ENCODE measurements at regions not wholly inside any gene's neighbourhood (a gene's known extent, or its start where the extent isn't known, plus 50 kb on each side); places are given as distances from the start of the nearest gene placed in this dataset.

DNA sequence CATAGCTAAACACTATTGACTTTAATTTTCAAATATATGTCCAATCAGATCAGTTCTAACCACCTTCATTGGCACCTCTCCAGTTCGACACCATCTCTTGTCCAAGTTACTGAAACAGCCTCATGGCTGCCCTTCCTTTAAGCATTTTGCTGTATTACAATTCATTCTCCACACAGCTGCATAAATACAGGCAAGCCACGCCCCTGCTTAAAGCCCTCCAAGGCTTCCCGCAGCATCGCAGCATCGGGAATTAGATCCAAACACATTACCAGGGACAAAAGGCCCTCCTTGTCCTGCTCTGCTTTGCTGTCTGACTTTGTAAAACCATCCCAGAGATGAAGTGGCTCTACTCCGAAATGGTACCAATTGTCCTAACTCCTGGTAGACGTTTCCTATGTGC lies 75.1 kb upstream of the RAI14 start:
- Mint-ChIP-seq H3K27ac (no peak overlapping the region), H3K9me3 (peaks cover 2% of the 10 kb centered on the region), H3K4me1 (ENCODE audit: low read depth) (no peaks in the 10 kb centered on the region), H3K27me3 (peaks cover 18% of the 10 kb centered on the region), H3K36me3 (ENCODE audit: low read depth) (no peaks in the 10 kb centered on the region), H3K4me3 (no peak overlapping the region)
- ATAC-seq (no peak), DNase-seq (no peak)
- ChIA-PET POLR2A (no interaction called here), CTCF (interaction anchor here (1.6 kb wide), 1 partner anchor 57 kb away, joined by 4 read pairs; no protein-coding TSS in a partner anchor)
- TF ChIP-seq, protein P1, sequence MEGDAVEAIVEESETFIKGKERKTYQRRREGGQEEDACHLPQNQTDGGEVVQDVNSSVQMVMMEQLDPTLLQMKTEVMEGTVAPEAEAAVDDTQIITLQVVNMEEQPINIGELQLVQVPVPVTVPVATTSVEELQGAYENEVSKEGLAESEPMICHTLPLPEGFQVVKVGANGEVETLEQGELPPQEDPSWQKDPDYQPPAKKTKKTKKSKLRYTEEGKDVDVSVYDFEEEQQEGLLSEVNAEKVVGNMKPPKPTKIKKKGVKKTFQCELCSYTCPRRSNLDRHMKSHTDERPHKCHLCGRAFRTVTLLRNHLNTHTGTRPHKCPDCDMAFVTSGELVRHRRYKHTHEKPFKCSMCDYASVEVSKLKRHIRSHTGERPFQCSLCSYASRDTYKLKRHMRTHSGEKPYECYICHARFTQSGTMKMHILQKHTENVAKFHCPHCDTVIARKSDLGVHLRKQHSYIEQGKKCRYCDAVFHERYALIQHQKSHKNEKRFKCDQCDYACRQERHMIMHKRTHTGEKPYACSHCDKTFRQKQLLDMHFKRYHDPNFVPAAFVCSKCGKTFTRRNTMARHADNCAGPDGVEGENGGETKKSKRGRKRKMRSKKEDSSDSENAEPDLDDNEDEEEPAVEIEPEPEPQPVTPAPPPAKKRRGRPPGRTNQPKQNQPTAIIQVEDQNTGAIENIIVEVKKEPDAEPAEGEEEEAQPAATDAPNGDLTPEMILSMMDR (IDR thresholded peaks at IDR 0.05), result no peak
- intact Hi-C loops (cut with micrococcal nuclease), result no loop called here

DNA sequence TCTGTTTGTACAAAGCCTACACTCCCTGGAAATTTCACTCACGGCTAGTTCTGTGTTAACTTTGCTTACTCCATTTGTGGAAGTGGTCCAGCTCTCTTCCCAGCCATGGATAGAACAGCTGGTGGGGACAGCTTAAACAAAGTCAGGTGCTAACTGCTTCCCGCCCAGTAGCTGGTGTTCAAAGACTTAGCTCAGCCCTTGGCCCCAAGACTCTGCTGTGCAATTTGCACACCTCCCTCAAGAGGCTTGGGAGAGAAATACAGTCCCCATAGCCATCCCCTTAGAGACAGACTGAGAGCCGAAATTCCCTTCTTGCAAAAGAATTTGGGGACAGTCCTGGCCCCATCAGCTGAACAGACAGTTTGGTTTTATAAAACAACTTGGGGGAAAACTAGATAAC lies 73.8 kb upstream of the RAI14 start:
- TF ChIP-seq, protein P1 (IDR thresholded peaks at IDR 0.05), result no peak
- ATAC-seq, result no peak
- POLR2A ChIA-PET, result no interaction called here

DNA sequence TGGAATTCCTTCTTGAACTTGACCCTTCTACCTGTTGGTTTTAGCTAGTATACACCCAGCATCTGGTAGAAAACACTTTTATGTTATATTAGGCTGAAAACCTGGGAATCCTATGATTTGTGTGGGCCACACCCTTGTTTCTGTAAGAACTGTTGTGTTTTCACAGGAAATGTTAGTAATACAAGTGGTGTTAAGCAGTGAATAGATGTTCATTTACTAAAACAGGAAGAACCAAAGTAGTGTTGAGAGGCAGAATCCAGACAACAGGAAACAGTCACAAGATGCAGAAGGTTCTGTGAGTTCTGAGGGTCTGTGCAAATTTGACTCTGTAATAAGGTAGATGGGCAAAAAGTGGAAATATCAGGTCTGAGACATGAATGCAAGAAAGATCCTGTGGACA lies 73.0 kb upstream of the RAI14 start:
- peaks cover 24% of the 10 kb centered on the region for H3K27me3 Mint-ChIP-seq
- peaks cover 2% of the 10 kb centered on the region for H3K9me3 Mint-ChIP-seq
- ChIA-PET POLR2A (no interaction called here), CTCF (no interaction called here)
- TF ChIP-seq, protein P1 (IDR thresholded peaks at IDR 0.05), result no peak
- ATAC-seq, result no peak
- H3K27ac Mint-ChIP-seq, result no peak overlapping the region
- no peak overlapping the region for H3K4me3 Mint-ChIP-seq
- intact Hi-C loops (cut with micrococcal nuclease), result no loop called here
- H3K36me3 Mint-ChIP-seq (ENCODE audit: low read depth), result no peaks in the 10 kb centered on the region
- DNase-seq, result no peak
- H3K4me1 Mint-ChIP-seq (ENCODE audit: low read depth), result no peaks in the 10 kb centered on the region

More for the DNA sequence above, 73.8 kb upstream of the RAI14 start:
- H3K27me3 Mint-ChIP-seq, result peaks cover 20% of the 10 kb centered on the region
- CTCF ChIA-PET, result interaction anchor here (0.7 kb wide), 1 partner anchor 59 kb away, joined by 3 read pairs; no protein-coding TSS in a partner anchor
- intact Hi-C loops (cut with micrococcal nuclease), result no loop called here
- H3K4me3 Mint-ChIP-seq, result no peak overlapping the region
- H3K4me1 Mint-ChIP-seq (ENCODE audit: low read depth), result no peaks in the 10 kb centered on the region
- peaks cover 2% of the 10 kb centered on the region for H3K9me3 Mint-ChIP-seq
- no peak for DNase-seq
- no peak overlapping the region for H3K27ac Mint-ChIP-seq
- H3K36me3 Mint-ChIP-seq (ENCODE audit: low read depth), result no peaks in the 10 kb centered on the region

DNA sequence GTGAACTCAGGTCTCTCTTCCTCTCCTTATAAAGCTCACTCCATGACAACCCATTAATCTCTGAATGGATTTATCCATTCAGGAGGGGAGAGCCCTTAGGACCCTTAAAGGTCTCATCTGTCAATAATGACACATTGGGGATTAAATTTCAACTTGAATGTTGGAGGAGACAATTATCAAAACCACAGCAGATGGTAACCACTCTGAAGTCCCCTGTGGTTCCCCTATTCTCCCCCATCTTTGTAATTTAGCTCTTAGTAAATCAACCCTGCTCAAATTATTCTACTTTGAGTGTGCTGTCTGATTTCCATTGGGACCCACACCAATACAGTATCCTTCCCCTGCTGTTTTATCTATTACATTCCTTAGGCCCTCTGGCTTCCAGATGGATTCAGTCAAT lies 72.0 kb upstream of the RAI14 start:
- no peaks in the 10 kb centered on the region for H3K36me3 Mint-ChIP-seq (ENCODE audit: low read depth)
- peaks cover 30% of the 10 kb centered on the region for H3K27me3 Mint-ChIP-seq
- TF ChIP-seq, protein P1 (IDR thresholded peaks at IDR 0.05), result no peak
- H3K4me1 Mint-ChIP-seq (ENCODE audit: low read depth), result no peaks in the 10 kb centered on the region
- intact Hi-C loops (cut with micrococcal nuclease), result no loop called here
- ChIA-PET POLR2A (no interaction called here), CTCF (no interaction called here)
- DNase-seq, result no peak
- H3K27ac Mint-ChIP-seq, result no peak overlapping the region
- H3K9me3 Mint-ChIP-seq, result no peaks in the 10 kb centered on the region
- H3K4me3 Mint-ChIP-seq, result no peak overlapping the region
- ATAC-seq, result no peak

DNA sequence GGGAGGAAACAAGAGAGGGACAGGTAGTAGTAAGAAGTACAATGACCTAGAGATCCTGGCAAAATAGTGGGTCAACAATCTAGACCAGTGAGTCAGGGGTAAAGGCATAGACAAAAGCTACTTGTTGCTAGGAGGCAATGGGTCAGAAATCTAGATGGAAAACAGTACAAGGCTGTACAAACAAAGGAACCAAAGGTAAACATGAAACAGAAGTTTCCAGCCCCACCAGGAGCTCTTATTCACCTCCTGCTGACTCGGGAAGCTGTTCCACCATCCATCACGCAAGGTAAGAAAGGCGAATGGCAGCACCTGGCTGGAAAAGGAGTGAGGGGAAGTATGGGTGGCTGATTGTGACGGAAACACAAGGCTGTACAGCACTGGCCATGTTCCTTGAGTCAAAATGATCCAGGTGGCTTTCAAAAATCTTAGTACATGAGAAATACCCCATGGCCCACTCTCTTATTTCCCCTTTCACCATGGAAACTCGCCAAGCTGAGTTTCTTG lies 70.5 kb upstream of the RAI14 start:
- ChIA-PET POLR2A (no interaction called here), CTCF (no interaction called here)
- Mint-ChIP-seq H3K9me3 (no peaks in the 10 kb centered on the region), H3K27me3 (peaks cover 30% of the 10 kb centered on the region), H3K27ac (no peak overlapping the region), H3K4me1 (ENCODE audit: low read depth) (no peaks in the 10 kb centered on the region), H3K4me3 (no peak overlapping the region), H3K36me3 (ENCODE audit: low read depth) (no peaks in the 10 kb centered on the region)
- no peak for DNase-seq
- no peak for ATAC-seq
- TF ChIP-seq, protein P1 (IDR thresholded peaks at IDR 0.05), result no peak
- intact Hi-C loops (cut with micrococcal nuclease), result no loop called here

Measured in activated CD8-positive, alpha-beta T cell treated with anti-CD3 and anti-CD28 coated beads for 36 hours (primary cell).